Thymus (tissue), 11 donors: ENCODE measurements at regions not wholly inside any gene's neighbourhood (a gene's known extent, or its start where the extent isn't known, plus 50 kb on each side); places are given as distances from the start of the nearest gene placed in this dataset.

Source experiments
- DNase-seq, 9 donors: peaks; one replicate each; pipeline ENCODE4 v3.0.0-alpha.2; 2013; ENCODE audit warnings: low spot score in 9 of 9, low read depth in 6 of 9, missing footprints in 1 of 9
- H3K27ac ChIP-seq, 2 donors: one replicate each; pipeline ENCODE4 v1.5.1; 2013; ENCODE audit warnings: control low read depth in 1 of 2, low read depth in 1 of 2, low read length in 1 of 2, mild to moderate bottlenecking in 1 of 2, moderate library complexity in 1 of 2
- H3K27me3 ChIP-seq, 2 donors: one replicate each; pipeline ENCODE4 v1.5.1; 2013; ENCODE audit warnings: low read length in 1 of 2; ENCODE audit not compliant: control insufficient read depth in 2 of 2, insufficient read depth in 1 of 2
- H3K36me3 ChIP-seq, 2 donors: one replicate each; pipeline ENCODE4 v1.5.1; 2013; ENCODE audit warnings: low read length in 1 of 2, mild to moderate bottlenecking in 1 of 2, moderate library complexity in 1 of 2; ENCODE audit not compliant: control insufficient read depth in 2 of 2, insufficient read depth in 2 of 2
- H3K4me1 ChIP-seq, 2 donors: one replicate each; pipeline ENCODE4 v1.5.1; 2013; ENCODE audit warnings: low read length in 2 of 2; ENCODE audit not compliant: control insufficient read depth in 2 of 2, insufficient read depth in 2 of 2
- H3K4me3 ChIP-seq, 2 donors: one replicate each; pipeline ENCODE4 v1.5.1; 2013; ENCODE audit warnings: low read length in 2 of 2, control low read depth in 1 of 2, mild to moderate bottlenecking in 1 of 2
- H3K9me3 ChIP-seq, 2 donors: one replicate each; pipeline ENCODE4 v1.5.1; 2013; ENCODE audit warnings: low read length in 1 of 2, mild to moderate bottlenecking in 1 of 2; ENCODE audit not compliant: control insufficient read depth in 2 of 2, insufficient read depth in 1 of 2
- WGBS: extraction: QIAGEN DNeasy Blood & Tissue Kit; methylation state at CpG from one replicate; pipeline ENCODE4 v1.1.7; 2013; 5-methylcytosine and 5-hydroxymethylcytosine counted together
- donor health status: healthy.

DNA sequence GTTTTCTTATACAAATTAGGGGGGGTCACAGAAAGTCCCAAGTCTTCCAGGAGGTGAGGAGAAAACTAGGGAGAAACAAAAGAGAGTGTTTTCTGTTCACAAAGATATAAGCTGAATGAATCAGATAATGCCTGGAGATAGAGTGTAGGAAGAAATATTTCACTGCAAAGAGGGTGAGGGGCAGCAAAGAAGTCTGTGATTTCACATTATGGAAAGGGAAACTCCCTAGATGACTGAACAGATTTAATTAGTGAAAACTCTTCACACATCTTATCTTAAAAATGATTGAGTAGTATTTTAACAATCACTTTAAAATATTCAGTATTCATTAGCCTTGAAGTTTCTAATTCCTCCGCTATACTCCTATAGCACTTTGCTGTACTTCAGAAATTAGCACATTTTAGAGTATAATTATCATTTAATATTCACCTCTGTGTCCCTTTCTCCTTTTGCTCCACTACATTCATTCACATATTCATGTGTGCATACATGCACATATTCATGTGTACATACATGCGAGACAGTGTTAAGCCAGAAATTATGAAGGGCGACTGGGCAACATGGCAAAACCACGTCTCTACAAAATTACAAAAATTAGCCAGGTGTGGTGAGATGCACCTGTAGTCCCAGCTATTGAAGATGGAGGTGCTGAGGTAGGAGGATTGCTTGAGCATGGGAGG lies 332.2 kb downstream of the HTR1A start:
- Histone ChIP-seq H3K27ac (no peak overlapping the region), H3K4me1 (no peaks in the 10 kb centered on the region), H3K27me3 (no peaks in the 10 kb centered on the region), H3K4me3 (no peak overlapping the region), H3K36me3 (no peaks in the 10 kb centered on the region), H3K9me3 (no peaks in the 10 kb centered on the region)
- WGBS: 93% methylated on average over 4 of the region's 4 CpGs
- DNase-seq: no peak

DNA sequence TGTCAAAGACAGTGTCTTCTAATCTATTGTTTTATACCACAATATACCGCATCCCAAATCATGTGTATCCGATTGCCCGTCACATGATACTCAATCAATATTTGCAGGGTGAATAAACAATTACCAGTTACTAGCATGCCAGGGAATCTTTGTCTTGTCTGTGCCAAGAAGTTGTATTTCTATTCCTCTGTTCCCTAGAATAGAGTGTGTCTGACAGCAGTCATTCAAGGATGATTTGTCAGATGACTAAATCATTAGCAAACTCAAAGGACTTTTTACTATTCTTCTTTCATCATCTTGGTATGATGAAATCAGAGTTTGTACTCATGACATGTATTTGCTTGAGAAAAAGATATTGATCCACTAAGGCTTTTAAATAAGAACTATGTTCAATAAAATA lies 348.8 kb downstream of the HTR1A start:
- no peak overlapping the region for H3K27ac ChIP-seq
- peaks cover 0 to 2% of the 10 kb centered on the region in 2 donors for H3K9me3 ChIP-seq
- H3K4me3 ChIP-seq: no peak overlapping the region
- H3K27me3 ChIP-seq: no peaks in the 10 kb centered on the region
- H3K4me1 ChIP-seq: no peaks in the 10 kb centered on the region
- H3K36me3 ChIP-seq: no peaks in the 10 kb centered on the region
- 98% methylated on average over 3 of the region's 3 CpGs for WGBS
- DNase-seq: no peak

DNA sequence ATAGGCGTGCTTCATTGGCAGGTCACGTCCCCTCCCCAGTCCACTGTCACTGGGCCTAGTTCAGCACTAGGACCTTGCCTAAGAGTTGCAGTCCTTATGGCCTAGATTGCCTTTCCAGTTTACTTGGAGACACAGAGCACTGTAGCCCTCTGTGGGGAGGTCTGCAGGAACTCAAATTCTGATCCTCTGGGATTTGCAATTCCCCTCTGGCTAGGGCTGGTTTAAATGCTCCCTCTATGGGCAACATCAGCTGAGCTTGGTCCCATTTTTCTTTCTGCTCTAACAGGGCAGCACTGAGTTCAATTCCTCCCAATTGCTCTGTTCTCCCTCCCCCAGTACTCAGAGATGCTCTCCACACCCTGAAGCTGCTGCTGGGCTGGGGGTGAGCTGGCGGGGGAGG lies 358.2 kb downstream of the HTR1A start:
- no peaks in the 10 kb centered on the region for H3K27me3 ChIP-seq
- no peaks in the 10 kb centered on the region for H3K4me1 ChIP-seq
- DNase-seq: no peak
- no peak overlapping the region for H3K27ac ChIP-seq
- no peaks in the 10 kb centered on the region for H3K36me3 ChIP-seq
- 94% methylated on average over 3 of the region's 3 CpGs for WGBS
- H3K4me3 ChIP-seq: no peak overlapping the region
- peaks cover 0 to 4% of the 10 kb centered on the region in 2 donors for H3K9me3 ChIP-seq

DNA sequence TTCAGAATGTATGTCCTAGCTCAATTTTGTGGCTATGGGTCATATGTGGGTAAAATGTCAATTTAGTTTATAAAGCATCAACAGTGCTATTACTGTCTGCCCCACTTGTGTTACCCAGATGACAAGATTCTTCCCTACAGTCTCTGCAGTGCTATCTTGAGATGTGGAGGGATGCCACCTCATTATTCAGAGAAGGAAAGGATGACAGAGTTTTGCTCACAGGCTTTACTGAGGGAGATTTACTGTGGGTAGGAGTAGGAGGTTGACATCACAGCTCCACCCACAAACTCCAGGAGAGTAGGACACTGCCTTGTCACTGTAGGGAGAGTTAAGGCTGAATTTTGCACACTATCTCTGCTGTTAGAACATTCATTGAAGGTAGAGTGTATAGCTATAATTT lies 359.3 kb downstream of the HTR1A start:
- no peak for DNase-seq

DNA sequence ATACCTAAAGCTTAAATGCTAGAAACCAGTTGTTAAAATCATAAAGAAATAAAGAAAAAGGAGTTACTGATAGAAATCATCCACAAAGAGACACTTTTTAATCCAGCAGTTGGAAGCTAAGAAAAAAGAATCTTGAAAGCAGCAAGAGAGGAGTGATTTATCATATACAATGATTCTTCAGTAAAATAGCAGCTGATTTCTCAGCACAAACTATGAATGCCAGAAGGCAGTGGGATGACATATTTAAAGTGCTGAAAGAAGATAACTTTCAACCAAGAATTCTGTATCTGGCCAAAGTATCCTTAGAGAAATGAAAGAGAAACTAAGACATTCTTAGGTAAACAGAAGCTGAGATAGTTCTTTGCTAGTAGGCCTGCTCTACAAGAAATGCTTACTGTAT lies 366.0 kb downstream of the HTR1A start:
- no peak for DNase-seq
- no peak overlapping the region for H3K4me3 ChIP-seq
- peaks cover 0 to 5% of the 10 kb centered on the region in 2 donors for H3K9me3 ChIP-seq
- no peaks in the 10 kb centered on the region for H3K4me1 ChIP-seq
- H3K27ac ChIP-seq: no peak overlapping the region
- no peaks in the 10 kb centered on the region for H3K27me3 ChIP-seq
- H3K36me3 ChIP-seq: no peaks in the 10 kb centered on the region

More for the DNA sequence above, 359.3 kb downstream of the HTR1A start:
- H3K4me1 ChIP-seq: no peaks in the 10 kb centered on the region
- no peaks in the 10 kb centered on the region for H3K36me3 ChIP-seq
- H3K27ac ChIP-seq: no peak overlapping the region
- peaks cover 0 to 4% of the 10 kb centered on the region in 2 donors for H3K9me3 ChIP-seq
- H3K4me3 ChIP-seq: no peak overlapping the region
- no peaks in the 10 kb centered on the region for H3K27me3 ChIP-seq

DNA sequence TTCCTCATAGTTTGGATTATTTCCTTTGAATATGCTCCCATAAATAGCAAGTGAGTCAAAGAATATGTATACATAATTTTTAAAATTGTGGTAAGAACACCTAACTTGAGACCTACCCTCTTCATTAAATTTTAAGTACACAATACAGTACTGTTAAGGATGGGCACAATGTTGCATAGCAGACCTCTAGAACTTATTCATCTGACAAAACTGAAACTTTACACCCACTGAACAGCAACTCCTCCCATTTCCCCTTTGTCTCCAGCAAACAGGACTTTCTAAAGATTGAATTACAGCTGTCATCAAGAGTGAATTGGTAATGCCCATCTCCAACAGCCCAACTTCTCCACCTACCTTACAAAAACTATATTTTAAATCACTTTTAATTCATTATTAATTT lies 388.9 kb downstream of the HTR1A start:
- Histone ChIP-seq H3K4me3 (no peak overlapping the region), H3K4me1 (no peaks in the 10 kb centered on the region), H3K27ac (no peak overlapping the region), H3K36me3 (no peaks in the 10 kb centered on the region), H3K27me3 (no peaks in the 10 kb centered on the region), H3K9me3 (peaks cover 0 to 10% of the 10 kb centered on the region in 2 donors)
- no peak for DNase-seq

DNA sequence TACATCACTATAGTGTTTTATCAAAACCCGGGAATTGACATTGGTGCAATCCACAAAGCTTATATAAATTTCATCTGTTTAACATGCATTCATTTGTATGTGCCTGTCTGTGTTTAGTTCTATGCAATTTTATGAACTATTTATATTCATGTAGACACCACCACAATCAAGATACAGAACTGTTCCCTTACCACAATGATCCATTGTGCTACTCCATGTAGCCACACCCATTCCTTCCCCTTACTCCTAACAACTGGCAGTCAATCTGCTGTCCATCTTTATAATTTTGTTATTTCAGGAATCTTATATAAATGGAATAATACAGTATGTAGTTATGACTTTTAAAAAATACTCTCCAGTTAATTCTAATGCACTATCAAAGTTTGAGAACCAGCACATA lies 389.5 kb downstream of the HTR1A start:
- H3K36me3 ChIP-seq: no peaks in the 10 kb centered on the region
- H3K27ac ChIP-seq: no peak overlapping the region
- DNase-seq: no peak
- 93% methylated on average over 1 of the region's 1 CpG for WGBS
- H3K27me3 ChIP-seq: no peaks in the 10 kb centered on the region
- no peaks in the 10 kb centered on the region for H3K4me1 ChIP-seq
- H3K9me3 ChIP-seq: peaks cover 0 to 10% of the 10 kb centered on the region in 2 donors
- no peak overlapping the region for H3K4me3 ChIP-seq

DNA sequence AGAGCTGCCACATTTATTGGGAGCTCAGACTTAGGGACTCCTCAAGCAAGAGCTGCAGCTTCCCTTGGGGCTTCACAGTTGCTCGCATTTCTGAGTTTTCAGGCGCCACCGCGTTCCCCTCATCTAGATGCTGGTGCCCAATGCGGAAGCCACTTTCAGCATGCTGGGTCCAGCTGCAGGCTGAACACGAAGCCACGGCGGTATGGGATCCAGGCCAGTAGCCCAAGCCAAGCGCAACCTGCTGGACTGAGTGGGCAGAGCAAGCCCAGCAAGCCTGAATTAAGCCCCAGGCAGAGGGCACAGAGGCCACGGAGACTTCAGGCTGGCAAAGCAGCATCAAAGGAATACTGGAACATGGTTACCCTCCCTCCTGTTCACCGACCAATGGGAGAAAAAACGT lies 391.5 kb downstream of the HTR1A start:
- no peaks in the 10 kb centered on the region for H3K27me3 ChIP-seq

DNA sequence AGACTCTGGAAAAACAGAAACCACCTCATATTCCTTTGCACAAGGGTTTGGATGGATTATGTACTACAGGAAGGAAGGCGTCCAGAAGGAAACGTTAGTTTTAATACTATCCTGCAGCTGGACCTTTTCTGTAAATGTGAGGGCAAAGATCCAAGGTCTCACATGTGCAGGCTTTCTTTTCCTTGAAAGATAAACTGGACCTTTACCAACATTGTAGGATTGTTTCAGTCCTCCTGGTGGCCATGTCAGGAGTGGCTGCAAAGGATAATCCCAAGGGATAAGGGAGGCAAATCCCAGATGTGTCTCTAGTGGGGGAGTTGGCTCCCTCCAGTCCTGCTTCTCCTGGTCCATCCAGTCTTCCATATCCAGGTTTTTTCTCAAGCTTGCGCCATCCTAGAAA lies 397.5 kb downstream of the HTR1A start:
- peaks cover 0 to 15% of the 10 kb centered on the region in 2 donors for H3K9me3 ChIP-seq
- no peaks in the 10 kb centered on the region for H3K27me3 ChIP-seq
- 76% methylated on average over 3 of the region's 3 CpGs for WGBS
- no peak for DNase-seq
- H3K36me3 ChIP-seq: no peaks in the 10 kb centered on the region
- H3K27ac ChIP-seq: no peak overlapping the region
- no peak overlapping the region for H3K4me3 ChIP-seq
- H3K4me1 ChIP-seq: no peaks in the 10 kb centered on the region

More for the DNA sequence above, 391.5 kb downstream of the HTR1A start:
- H3K9me3 ChIP-seq: peaks cover 0 to 11% of the 10 kb centered on the region in 2 donors
- no peaks in the 10 kb centered on the region for H3K4me1 ChIP-seq
- 95% methylated on average over 12 of the region's 12 CpGs for WGBS
- DNase-seq: no peak
- H3K4me3 ChIP-seq: no peak overlapping the region
- no peaks in the 10 kb centered on the region for H3K36me3 ChIP-seq
- no peak overlapping the region for H3K27ac ChIP-seq
